ENCODE measurements at regions not wholly inside any gene's neighbourhood (a gene's known extent, or its start where the extent isn't known, plus 50 kb on each side); places are given as distances from the start of the nearest gene placed in this dataset.

DNA sequence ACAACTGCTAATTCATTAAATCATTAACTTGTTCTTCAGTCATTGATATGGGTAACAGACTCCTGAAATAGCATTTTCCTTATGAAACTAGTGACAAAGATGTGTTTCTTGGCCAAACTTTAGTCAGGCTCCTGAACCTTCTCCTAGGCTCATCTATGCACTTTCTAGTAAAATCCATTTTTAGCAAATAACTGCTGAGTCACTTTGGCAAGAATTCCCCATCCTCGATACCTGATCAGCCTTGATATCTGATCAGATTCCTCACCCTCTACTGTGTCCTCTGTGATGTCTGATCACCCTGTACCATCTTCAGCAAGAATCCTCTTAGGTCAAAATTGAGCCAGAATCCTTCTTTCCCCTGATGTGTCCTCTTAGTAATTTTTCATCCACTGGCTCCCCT is 161.2 kb upstream of the TAPT1 start:
- Histone ChIP-seq H4K20me1 (replicated peaks; ENCODE audit: control insufficient read depth, insufficient read depth, low read length) (no peaks in the 10 kb centered on the region), H3K27ac (ENCODE audit: extremely low read depth, low read depth, low read length) (no peak overlapping the region), H3K4me2 (ENCODE audit: insufficient read depth, low read length) (no peak overlapping the region), H3K4me3 (no peak overlapping the region), H3K9me1 (ENCODE audit: control insufficient read depth, insufficient read depth, low read length) (no peaks in the 10 kb centered on the region), H3K9me3 (replicated peaks; ENCODE audit: control insufficient read depth, insufficient read depth, low read depth, low read length) (no peaks in the 10 kb centered on the region), H2AFZ (ENCODE audit: low read depth, low read length) (no peak overlapping the region), H3K27me3 (ENCODE audit: control insufficient read depth in 2 of 2, insufficient read depth in 2 of 2, low read length in 2 of 2) (no peaks in the 10 kb centered on the region), H3K4me1 (replicated peaks in 1 of 2; ENCODE audit: control insufficient read depth in 2 of 2, insufficient read depth in 2 of 2, low read length in 2 of 2) (no peaks in the 10 kb centered on the region), H3K36me3 (ENCODE audit: control insufficient read depth, insufficient read depth, low read length) (no peaks in the 10 kb centered on the region), H3K9ac (ENCODE audit: insufficient read depth in 1 of 2, low read depth in 2 of 2, low read length in 2 of 2) (no peak overlapping the region), H3K79me2 (ENCODE audit: control insufficient read depth, insufficient read depth, low read length) (no peaks in the 10 kb centered on the region)
- CTCF ChIA-PET (ENCODE audit: low intra/inter-chr PET ratio), result no interaction called here
- intact Hi-C loops (cut with micrococcal nuclease), result no loop called here
- no peak for DNase-seq (ENCODE audit: extremely low read depth in 1 of 4, low spot score in 3 of 4)
- POLR2A ChIA-PET, result no interaction called here
- TF ChIP-seq MCM5 (IDR thresholded peaks at IDR 0.05; ENCODE audit: low read depth) (no peak), MAFG (tag; conservative IDR thresholded peaks at IDR 0.05) (peak; percentile 31; the same call in 1 of the 2 replicates)
- BruUV-seq (replicated peaks), result no TSS peak
- in situ Hi-C loops (cut with MboI), result no loop called here
- whole genome bisulfite sequencing (ENCODE audit: insufficient coverage, low coverage, missing lambda C conversion rate), result 0% methylated on average over 1 of the region's 1 CpG
- ATAC-seq, result no peak
- no peak for FAIRE-seq

DNA sequence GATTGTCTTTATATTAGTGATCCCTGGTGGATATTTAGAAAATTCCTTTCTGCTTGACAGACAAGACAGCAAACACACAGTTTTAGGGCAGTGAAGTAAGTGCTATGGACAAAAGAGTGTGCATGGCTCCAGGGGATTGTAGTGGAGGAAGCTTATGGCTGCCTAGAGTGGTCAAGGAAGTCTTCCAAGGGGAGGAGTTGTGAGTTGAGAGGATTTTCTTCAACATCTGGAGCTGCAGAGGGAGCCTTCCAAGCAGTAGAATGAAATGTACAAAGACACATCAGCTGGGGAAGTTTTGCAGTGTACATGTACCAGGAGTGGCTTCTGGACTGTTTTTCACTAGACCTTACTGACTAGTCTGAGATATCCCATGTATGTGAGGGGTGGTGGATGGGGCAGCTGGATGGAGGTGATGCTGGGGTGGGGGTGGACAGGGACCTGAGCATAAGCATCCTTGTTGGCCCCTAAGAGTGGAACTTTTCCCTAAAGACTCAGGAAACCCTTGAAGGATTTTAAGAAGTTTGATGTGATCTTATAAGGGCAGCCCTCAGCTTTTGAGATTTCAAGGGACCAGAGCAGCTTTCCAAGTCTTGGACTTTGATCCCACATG is 160.5 kb upstream of the TAPT1 start:
- H3K27me3 ChIP-seq (ENCODE audit: control insufficient read depth in 2 of 2, insufficient read depth in 2 of 2, low read length in 2 of 2), result no peaks in the 10 kb centered on the region
- FAIRE-seq (no peak), ATAC-seq (no peak), DNase-seq (ENCODE audit: extremely low read depth in 1 of 4, low spot score in 3 of 4) (no peak)
- H3K79me2 ChIP-seq (ENCODE audit: control insufficient read depth, insufficient read depth, low read length), result no peaks in the 10 kb centered on the region
- H3K27ac ChIP-seq (ENCODE audit: extremely low read depth, low read depth, low read length), result no peak overlapping the region
- POLR2A ChIA-PET, result no interaction called here
- intact Hi-C loops (cut with micrococcal nuclease), result no loop called here
- no peaks in the 10 kb centered on the region for H4K20me1 ChIP-seq (replicated peaks; ENCODE audit: control insufficient read depth, insufficient read depth, low read length)
- no peaks in the 10 kb centered on the region for H3K36me3 ChIP-seq (ENCODE audit: control insufficient read depth, insufficient read depth, low read length)
- CTCF ChIA-PET (ENCODE audit: low intra/inter-chr PET ratio), result no interaction called here
- no peaks in the 10 kb centered on the region for H3K4me1 ChIP-seq (replicated peaks in 1 of 2; ENCODE audit: control insufficient read depth in 2 of 2, insufficient read depth in 2 of 2, low read length in 2 of 2)
- no peaks in the 10 kb centered on the region for H3K9me1 ChIP-seq (ENCODE audit: control insufficient read depth, insufficient read depth, low read length)
- no peaks in the 10 kb centered on the region for H3K9me3 ChIP-seq (replicated peaks; ENCODE audit: control insufficient read depth, insufficient read depth, low read depth, low read length)
- no peak overlapping the region for H2AFZ ChIP-seq (ENCODE audit: low read depth, low read length)
- no peak overlapping the region for H3K4me3 ChIP-seq
- no peak overlapping the region for H3K9ac ChIP-seq (ENCODE audit: insufficient read depth in 1 of 2, low read depth in 2 of 2, low read length in 2 of 2)
- no peak overlapping the region for H3K4me2 ChIP-seq (ENCODE audit: insufficient read depth, low read length)
- in situ Hi-C loops (cut with MboI), result no loop called here
- no TSS peak for BruUV-seq (replicated peaks)
- TF ChIP-seq TEAD2 (tag; IDR thresholded peaks at IDR 0.05) (no peak), ATF7 (IDR thresholded peaks at IDR 0.05) (no peak), TAF15 (IDR thresholded peaks at IDR 0.05; ENCODE audit: low read depth, low read length) (no peak), MLLT1 (IDR thresholded peaks at IDR 0.05) (no peak), TBP (optimal IDR thresholded peaks at IDR 0.05; ENCODE audit: low read depth, low read length) (no peak), POLR2G (IDR thresholded peaks at IDR 0.05; ENCODE audit: low read depth, low read length) (no peak), ELF4 (CRISPR knock-in tag; IDR thresholded peaks at IDR 0.05) (no peak), NFRKB (IDR thresholded peaks at IDR 0.05; ENCODE audit: low read depth) (no peak), PREB (CRISPR knock-in tag; IDR thresholded peaks at IDR 0.05) (no peak), GABPB1 (CRISPR knock-in tag; IDR thresholded peaks at IDR 0.05) (no peak), PTTG1 (tag; IDR thresholded peaks at IDR 0.05; ENCODE audit: low read depth) (no peak)
- TF ChIP-seq, protein P1, sequence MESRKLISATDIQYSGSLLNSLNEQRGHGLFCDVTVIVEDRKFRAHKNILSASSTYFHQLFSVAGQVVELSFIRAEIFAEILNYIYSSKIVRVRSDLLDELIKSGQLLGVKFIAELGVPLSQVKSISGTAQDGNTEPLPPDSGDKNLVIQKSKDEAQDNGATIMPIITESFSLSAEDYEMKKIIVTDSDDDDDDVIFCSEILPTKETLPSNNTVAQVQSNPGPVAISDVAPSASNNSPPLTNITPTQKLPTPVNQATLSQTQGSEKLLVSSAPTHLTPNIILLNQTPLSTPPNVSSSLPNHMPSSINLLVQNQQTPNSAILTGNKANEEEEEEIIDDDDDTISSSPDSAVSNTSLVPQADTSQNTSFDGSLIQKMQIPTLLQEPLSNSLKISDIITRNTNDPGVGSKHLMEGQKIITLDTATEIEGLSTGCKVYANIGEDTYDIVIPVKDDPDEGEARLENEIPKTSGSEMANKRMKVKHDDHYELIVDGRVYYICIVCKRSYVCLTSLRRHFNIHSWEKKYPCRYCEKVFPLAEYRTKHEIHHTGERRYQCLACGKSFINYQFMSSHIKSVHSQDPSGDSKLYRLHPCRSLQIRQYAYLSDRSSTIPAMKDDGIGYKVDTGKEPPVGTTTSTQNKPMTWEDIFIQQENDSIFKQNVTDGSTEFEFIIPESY (CRISPR knock-in tag; IDR thresholded peaks at IDR 0.05), result no peak
